ENCODE measurements at regions not wholly inside any gene's neighbourhood (a gene's known extent, or its start where the extent isn't known, plus 50 kb on each side); places are given as distances from the start of the nearest gene placed in this dataset.

DNA sequence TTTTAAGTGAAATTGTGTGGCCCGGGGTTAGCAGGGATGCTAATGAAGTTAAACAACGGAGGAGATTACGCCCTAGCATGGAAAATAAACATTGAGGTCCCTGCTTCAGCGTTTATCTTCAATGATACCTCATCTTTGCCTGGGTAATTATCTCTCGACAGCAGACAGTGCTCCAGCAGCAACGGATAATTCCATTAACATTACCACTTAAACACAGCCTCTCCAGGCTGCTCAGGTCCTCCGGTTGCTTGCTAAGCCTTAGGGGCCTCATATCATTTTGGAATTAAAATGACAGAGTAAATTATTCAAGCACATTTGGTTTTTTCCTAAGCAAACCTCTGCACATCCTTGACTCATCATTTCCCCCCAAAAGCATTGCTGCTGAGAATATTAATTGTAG, 281.5 kb upstream of the KLF3 start:
- Histone ChIP-seq H3K4me1 (ENCODE audit: low read depth, poor library complexity, severe bottlenecking) (no peaks in the 10 kb centered on the region), H3K27me3 (ENCODE audit: insufficient read depth, low read depth) (no peaks in the 10 kb centered on the region), H3K4me2 (no peak overlapping the region), H3K36me3 (ENCODE audit: insufficient read depth) (no peaks in the 10 kb centered on the region), H3K4me3 (IDR thresholded peaks at IDR 0.05; ENCODE audit: insufficient read depth, low read depth, low read length) (no peak overlapping the region), H4K20me1 (ENCODE audit: insufficient read depth) (no peaks in the 10 kb centered on the region), H2AFZ (ENCODE audit: low read depth) (no peak overlapping the region), H3K79me2 (ENCODE audit: insufficient read depth, low read depth) (no peaks in the 10 kb centered on the region), H3K9ac (no peak overlapping the region), H3K27ac (no peak overlapping the region)
- TF ChIP-seq, protein P1, sequence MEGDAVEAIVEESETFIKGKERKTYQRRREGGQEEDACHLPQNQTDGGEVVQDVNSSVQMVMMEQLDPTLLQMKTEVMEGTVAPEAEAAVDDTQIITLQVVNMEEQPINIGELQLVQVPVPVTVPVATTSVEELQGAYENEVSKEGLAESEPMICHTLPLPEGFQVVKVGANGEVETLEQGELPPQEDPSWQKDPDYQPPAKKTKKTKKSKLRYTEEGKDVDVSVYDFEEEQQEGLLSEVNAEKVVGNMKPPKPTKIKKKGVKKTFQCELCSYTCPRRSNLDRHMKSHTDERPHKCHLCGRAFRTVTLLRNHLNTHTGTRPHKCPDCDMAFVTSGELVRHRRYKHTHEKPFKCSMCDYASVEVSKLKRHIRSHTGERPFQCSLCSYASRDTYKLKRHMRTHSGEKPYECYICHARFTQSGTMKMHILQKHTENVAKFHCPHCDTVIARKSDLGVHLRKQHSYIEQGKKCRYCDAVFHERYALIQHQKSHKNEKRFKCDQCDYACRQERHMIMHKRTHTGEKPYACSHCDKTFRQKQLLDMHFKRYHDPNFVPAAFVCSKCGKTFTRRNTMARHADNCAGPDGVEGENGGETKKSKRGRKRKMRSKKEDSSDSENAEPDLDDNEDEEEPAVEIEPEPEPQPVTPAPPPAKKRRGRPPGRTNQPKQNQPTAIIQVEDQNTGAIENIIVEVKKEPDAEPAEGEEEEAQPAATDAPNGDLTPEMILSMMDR (conservative IDR thresholded peaks at IDR 0.05; ENCODE audit: low read depth, low read length) = no peak

DNA sequence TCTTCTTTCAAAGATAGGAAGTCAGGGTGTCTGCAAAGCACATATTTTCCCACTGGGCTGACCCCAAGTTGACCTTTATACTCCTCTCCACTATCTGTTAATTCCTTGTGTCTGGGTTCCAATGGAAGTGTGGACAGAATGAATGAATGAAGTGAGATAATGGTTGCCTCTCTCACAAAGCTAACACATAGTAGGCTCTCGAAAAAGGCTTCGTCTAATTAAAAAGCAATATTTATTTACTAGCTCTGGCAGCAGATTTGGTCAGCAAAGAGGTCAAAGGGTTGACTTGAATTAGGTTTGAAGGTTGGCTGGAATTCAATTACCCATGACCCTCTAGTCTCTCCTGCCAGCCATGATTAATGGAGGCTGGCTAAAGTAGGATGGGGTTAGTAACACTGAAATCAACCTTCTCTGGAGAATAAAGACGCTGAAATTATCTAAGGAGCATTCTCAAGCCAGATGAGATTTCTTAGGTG, 280.3 kb upstream of the KLF3 start:
- H3K4me3 ChIP-seq (IDR thresholded peaks at IDR 0.05; ENCODE audit: insufficient read depth, low read depth, low read length) = no peak overlapping the region
- H3K79me2 ChIP-seq (ENCODE audit: insufficient read depth, low read depth) = no peaks in the 10 kb centered on the region
- TF ChIP-seq, protein P1 (conservative IDR thresholded peaks at IDR 0.05; ENCODE audit: low read depth, low read length) = no peak
- no peaks in the 10 kb centered on the region for H3K4me1 ChIP-seq (ENCODE audit: low read depth, poor library complexity, severe bottlenecking)
- no peaks in the 10 kb centered on the region for H4K20me1 ChIP-seq (ENCODE audit: insufficient read depth)
- H3K36me3 ChIP-seq (ENCODE audit: insufficient read depth) = no peaks in the 10 kb centered on the region
- no peak overlapping the region for H3K4me2 ChIP-seq
- no peak overlapping the region for H3K9ac ChIP-seq
- no peak overlapping the region for H3K27ac ChIP-seq
- H3K27me3 ChIP-seq (ENCODE audit: insufficient read depth, low read depth) = no peaks in the 10 kb centered on the region
- H2AFZ ChIP-seq (ENCODE audit: low read depth) = no peak overlapping the region

DNA sequence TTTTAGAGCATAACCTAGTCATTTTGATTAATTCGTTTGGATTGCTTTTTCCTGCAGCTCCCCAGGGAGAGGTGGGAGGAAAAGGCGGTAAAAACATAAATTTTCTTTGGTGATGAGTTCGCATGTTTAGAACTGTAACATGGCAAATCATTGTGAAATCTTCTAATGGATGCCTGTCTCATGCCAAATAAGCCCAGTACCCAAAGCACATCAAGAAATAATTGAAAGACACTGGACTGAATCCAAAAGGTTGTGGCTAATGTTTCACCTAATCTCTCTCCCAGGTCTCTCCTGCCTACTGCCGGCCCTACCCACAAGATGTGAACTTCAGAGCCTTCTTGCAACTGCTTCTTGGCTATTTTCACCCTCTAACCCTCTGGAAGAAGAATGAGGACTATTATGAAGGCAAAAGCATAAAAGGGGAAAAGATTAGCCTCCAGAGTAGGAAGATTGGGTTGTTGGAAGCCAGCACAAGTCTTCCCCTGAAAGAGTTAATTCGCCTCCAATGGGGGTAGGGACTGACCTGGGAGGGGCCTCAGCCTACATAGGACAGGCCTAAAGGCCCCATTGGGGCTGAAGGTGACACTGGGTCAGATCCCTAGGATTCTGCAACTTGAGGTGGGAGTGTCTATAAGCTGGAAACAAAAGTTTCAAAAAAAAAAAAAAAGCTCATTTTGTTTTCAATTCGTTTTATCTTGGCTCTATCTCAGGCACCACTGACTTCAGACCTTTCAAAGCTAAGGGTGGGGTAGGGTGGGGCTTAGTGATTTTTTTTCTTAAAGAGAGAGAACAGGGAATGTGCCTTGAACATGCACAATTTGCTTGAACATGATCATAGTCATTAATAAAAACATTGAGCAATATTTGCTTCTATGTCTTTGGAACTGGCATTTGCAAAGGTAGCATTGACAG, 278.6 kb upstream of the KLF3 start:
- TF ChIP-seq, protein P1 (conservative IDR thresholded peaks at IDR 0.05; ENCODE audit: low read depth, low read length) = no peak
- H4K20me1 ChIP-seq (ENCODE audit: insufficient read depth) = no peaks in the 10 kb centered on the region
- no peak overlapping the region for H3K9ac ChIP-seq
- no peaks in the 10 kb centered on the region for H3K79me2 ChIP-seq (ENCODE audit: insufficient read depth, low read depth)
- no peak overlapping the region for H2AFZ ChIP-seq (ENCODE audit: low read depth)
- H3K36me3 ChIP-seq (ENCODE audit: insufficient read depth) = no peaks in the 10 kb centered on the region
- no peaks in the 10 kb centered on the region for H3K4me1 ChIP-seq (ENCODE audit: low read depth, poor library complexity, severe bottlenecking)
- no peak overlapping the region for H3K4me3 ChIP-seq (IDR thresholded peaks at IDR 0.05; ENCODE audit: insufficient read depth, low read depth, low read length)
- H3K27me3 ChIP-seq (ENCODE audit: insufficient read depth, low read depth) = no peaks in the 10 kb centered on the region
- H3K4me2 ChIP-seq = no peak overlapping the region
- H3K27ac ChIP-seq = no peak overlapping the region

DNA sequence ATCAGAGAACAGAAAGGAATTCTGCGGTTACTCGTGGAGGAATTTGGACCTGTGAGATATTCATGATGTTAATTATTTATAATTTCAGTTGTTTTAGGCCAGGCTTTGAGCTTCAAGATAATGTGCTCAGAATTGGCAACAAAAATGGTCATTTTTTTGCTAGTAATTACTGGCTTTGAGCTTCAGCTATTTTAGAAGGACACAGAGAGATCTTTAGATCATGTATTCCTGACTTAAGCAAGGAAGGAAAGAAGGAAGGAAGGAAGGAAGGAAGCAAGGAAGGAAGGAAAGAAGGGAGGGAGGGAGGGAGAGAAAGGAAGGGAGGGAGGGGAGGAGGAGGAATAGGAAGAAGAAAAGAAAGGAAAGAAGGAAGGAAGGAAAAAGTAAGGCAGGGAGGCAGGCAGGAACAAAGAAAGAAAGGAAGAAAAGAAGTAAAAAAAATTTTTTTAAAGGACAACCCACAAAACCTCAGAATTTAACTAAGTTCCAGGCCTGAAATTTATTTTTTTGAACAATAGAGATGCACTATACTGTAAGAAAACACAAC, 277.9 kb upstream of the KLF3 start:
- no peaks in the 10 kb centered on the region for H4K20me1 ChIP-seq (ENCODE audit: insufficient read depth)
- no peak overlapping the region for H3K4me2 ChIP-seq
- no peak overlapping the region for H2AFZ ChIP-seq (ENCODE audit: low read depth)
- H3K27ac ChIP-seq = no peak overlapping the region
- H3K27me3 ChIP-seq (ENCODE audit: insufficient read depth, low read depth) = no peaks in the 10 kb centered on the region
- no peak overlapping the region for H3K9ac ChIP-seq
- no peaks in the 10 kb centered on the region for H3K36me3 ChIP-seq (ENCODE audit: insufficient read depth)
- no peak overlapping the region for H3K4me3 ChIP-seq (IDR thresholded peaks at IDR 0.05; ENCODE audit: insufficient read depth, low read depth, low read length)
- H3K4me1 ChIP-seq (ENCODE audit: low read depth, poor library complexity, severe bottlenecking) = no peaks in the 10 kb centered on the region
- no peaks in the 10 kb centered on the region for H3K79me2 ChIP-seq (ENCODE audit: insufficient read depth, low read depth)
- TF ChIP-seq, protein P1 (conservative IDR thresholded peaks at IDR 0.05; ENCODE audit: low read depth, low read length) = no peak

Data from KMS-11 (cell line).